ENCODE measurements at regions not wholly inside any gene's neighbourhood (a gene's known extent, or its start where the extent isn't known, plus 50 kb on each side); places are given as distances from the start of the nearest gene placed in this dataset.

GRCh38 chr4:132866616-132867015 is 282.5 kb upstream of the PCDH10 start:
- H3K4me3 ChIP-seq = no peak overlapping the region
- intact Hi-C loops (cut with DNase I) = no loop called here
- no peak for TF ChIP-seq POLR2AphosphoS5 (IDR thresholded peaks at IDR 0.05; ENCODE audit: insufficient read depth in 1 of 2, low read depth in 1 of 2)
- DNase-seq (ENCODE audit: extremely low spot score in 2 of 2) = no peak
- no peak overlapping the region for H3K27ac ChIP-seq
- no peaks in the 10 kb centered on the region for H3K9me3 ChIP-seq
- H3K27me3 ChIP-seq = no peaks in the 10 kb centered on the region
- no peaks in the 10 kb centered on the region for H3K36me3 ChIP-seq
- H3K4me1 ChIP-seq = no peaks in the 10 kb centered on the region

GRCh38 chr4:132893787-132894186 is 255.3 kb upstream of the PCDH10 start:
- no peak for DNase-seq (ENCODE audit: extremely low spot score in 2 of 2)
- TF ChIP-seq POLR2A (IDR thresholded peaks at IDR 0.05) (no peak), CTCF (IDR thresholded peaks at IDR 0.05) (no peak), POLR2AphosphoS5 (IDR thresholded peaks at IDR 0.05; ENCODE audit: insufficient read depth in 1 of 2, low read depth in 1 of 2) (no peak)
- Histone ChIP-seq H3K27me3 (no peaks in the 10 kb centered on the region), H3K4me3 (no peak overlapping the region), H3K4me1 (no peaks in the 10 kb centered on the region), H3K9me3 (no peaks in the 10 kb centered on the region), H3K27ac (no peak overlapping the region), H3K36me3 (no peaks in the 10 kb centered on the region)
- intact Hi-C loops (cut with DNase I) = no loop called here

GRCh38 chr4:132901224-132901623 is 247.9 kb upstream of the PCDH10 start:
- no peaks in the 10 kb centered on the region for H3K9me3 ChIP-seq
- intact Hi-C loops (cut with DNase I) = no loop called here
- H3K27ac ChIP-seq = no peak overlapping the region
- H3K27me3 ChIP-seq = no peaks in the 10 kb centered on the region
- no peak for DNase-seq (ENCODE audit: extremely low spot score in 2 of 2)
- H3K36me3 ChIP-seq = no peaks in the 10 kb centered on the region
- H3K4me3 ChIP-seq = no peak overlapping the region
- no peak for TF ChIP-seq CTCF (IDR thresholded peaks at IDR 0.05)
- TF ChIP-seq POLR2A (IDR thresholded peaks at IDR 0.05) = no peak
- TF ChIP-seq POLR2AphosphoS5 (IDR thresholded peaks at IDR 0.05; ENCODE audit: insufficient read depth in 1 of 2, low read depth in 1 of 2) = no peak
- no peaks in the 10 kb centered on the region for H3K4me1 ChIP-seq

GRCh38 chr4:132910229-132910748 is 238.8 kb upstream of the PCDH10 start:
- no peaks in the 10 kb centered on the region for H3K27me3 ChIP-seq
- H3K4me3 ChIP-seq = no peak overlapping the region
- H3K4me1 ChIP-seq = no peaks in the 10 kb centered on the region
- TF ChIP-seq POLR2A (IDR thresholded peaks at IDR 0.05) = no peak
- intact Hi-C loops (cut with DNase I) = no loop called here
- DNase-seq (ENCODE audit: extremely low spot score in 2 of 2) = no peak
- no peaks in the 10 kb centered on the region for H3K36me3 ChIP-seq
- H3K9me3 ChIP-seq = no peaks in the 10 kb centered on the region
- no peak overlapping the region for H3K27ac ChIP-seq

- intact Hi-C loops (cut with DNase I) = no loop called here
- Histone ChIP-seq H3K36me3 (no peaks in the 10 kb centered on the region), H3K9me3 (no peaks in the 10 kb centered on the region), H3K27me3 (no peaks in the 10 kb centered on the region), H3K4me1 (no peaks in the 10 kb centered on the region), H3K4me3 (no peak overlapping the region), H3K27ac (no peak overlapping the region)
- TF ChIP-seq CTCF (IDR thresholded peaks at IDR 0.05) (no peak), POLR2A (IDR thresholded peaks at IDR 0.05) (no peak), POLR2AphosphoS5 (IDR thresholded peaks at IDR 0.05; ENCODE audit: insufficient read depth in 1 of 2, low read depth in 1 of 2) (no peak)
- DNase-seq (ENCODE audit: extremely low spot score in 2 of 2) = no peak
Observed at GRCh38 chr4:132918096-132918495, 231.0 kb upstream of the PCDH10 start.

GRCh38 chr4:132923516-132923915 is 225.6 kb upstream of the PCDH10 start:
- intact Hi-C loops (cut with DNase I) = no loop called here

More at GRCh38 chr4:132923516-132923915, 225.6 kb upstream of the PCDH10 start:
- no peaks in the 10 kb centered on the region for H3K36me3 ChIP-seq
- no peaks in the 10 kb centered on the region for H3K27me3 ChIP-seq
- TF ChIP-seq POLR2AphosphoS5 (IDR thresholded peaks at IDR 0.05; ENCODE audit: insufficient read depth in 1 of 2, low read depth in 1 of 2) = no peak
- TF ChIP-seq CTCF (IDR thresholded peaks at IDR 0.05) = no peak
- TF ChIP-seq POLR2A (IDR thresholded peaks at IDR 0.05) = no peak
- no peak overlapping the region for H3K27ac ChIP-seq
- no peak for DNase-seq (ENCODE audit: extremely low spot score in 2 of 2)
- no peaks in the 10 kb centered on the region for H3K4me1 ChIP-seq
- H3K9me3 ChIP-seq = no peaks in the 10 kb centered on the region
- H3K4me3 ChIP-seq = no peak overlapping the region
